GM12878 (cell line): ENCODE measurements at regions not wholly inside any gene's neighbourhood (a gene's known extent, or its start where the extent isn't known, plus 50 kb on each side); places are given as distances from the start of the nearest gene placed in this dataset.

Source experiments
- ATAC-seq: fragments of 200-7000 bp; cut with Tn5 transposase; 3 replicates; pipeline ENCODE4 v1.9.1; 2020; ENCODE audit warnings: mild to moderate bottlenecking, moderate library complexity
- BruUV-seq: library from RNA; stranded (reverse); fragments of 400-500 nt; replicated peaks from 2 replicates; lab custom pipeline; 2021; lab: Mats Ljungman, UMichigan
- CTCF ChIA-PET: fragments of 300-600 bp; sonication (Branson Sonifier 250); formaldehyde crosslinking; extraction: SDS; loops from one replicate; lab custom pipeline; 2021; ENCODE audit warnings: inconsistent platforms; lab: Yijun Ruan, JAX
- POLR2A ChIA-PET: fragments of 350-600 bp; formaldehyde crosslinking; extraction: SDS; loops from one replicate; lab custom pipeline; 2021; ENCODE audit warnings: inconsistent platforms; lab: Charles Lee
- RAD21 ChIA-PET: fragments of 300-600 bp; sonication (Branson Sonifier 250); formaldehyde crosslinking; loops from one replicate; lab custom pipeline; 2023; ENCODE audit warnings: antibody characterized with exemption; ENCODE audit not compliant: unreplicated experiment; lab: Charles Lee
- SMC1A ChIA-PET: fragments of 300-600 bp; sonication (Branson Sonifier 250); formaldehyde crosslinking; loops from one replicate; lab custom pipeline; 2023; ENCODE audit not compliant: unreplicated experiment, uncharacterized antibody; lab: Charles Lee
- DNase-seq: peaks from one replicate; pipeline ENCODE4 v3.0.0-alpha.2; 2011; ENCODE audit warnings: low read depth, low spot score
- FAIRE-seq: peaks from 3 replicates; lab custom pipeline; 2011; peaks lifted over from hg19 to GRCh38; lab: Jason Lieb, UNC
- H2AFZ ChIP-seq: 2 replicates; pipeline ENCODE4 v1.6.0; 2011; ENCODE audit warnings: low read depth, low read length, control low read depth; ENCODE audit not compliant: control insufficient read depth
- H3K27ac ChIP-seq: 2 replicates; pipeline ENCODE4 v1.5.1; 2011; ENCODE audit warnings: control low read depth; ENCODE audit not compliant: control insufficient read depth, insufficient read depth
- H3K27me3 ChIP-seq, 2 experiments: replicated peaks in 1 of 2; 2 replicates each; pipeline versions ENCODE4 v1.6.0 to v1.6.1; 2011; ENCODE audit warnings: low read length in 1 of 2; ENCODE audit not compliant: control insufficient read depth in 2 of 2, insufficient read depth in 2 of 2
- H3K36me3 ChIP-seq, 2 experiments: 2 replicates each; pipeline ENCODE4 v1.5.1; 2011; ENCODE audit warnings: low read length in 1 of 2; ENCODE audit not compliant: control insufficient read depth in 2 of 2, insufficient read depth in 2 of 2
- H3K4me1 ChIP-seq: 2 replicates; pipeline ENCODE4 v1.6.1; 2011; ENCODE audit warnings: mild to moderate bottlenecking, low read length, moderate library complexity, mixed read lengths; ENCODE audit not compliant: control insufficient read depth, insufficient read depth
- H3K4me2 ChIP-seq: 2 replicates; pipeline ENCODE4 v1.6.0; 2011; ENCODE audit warnings: control low read depth; ENCODE audit not compliant: control insufficient read depth, insufficient read depth
- H3K4me3 ChIP-seq: fragments of 200-600 bp; sonication (generic); 2 replicates; pipeline ENCODE4 v1.5.1; 2016
- H3K79me2 ChIP-seq: 2 replicates; pipeline ENCODE4 v1.6.0; 2011; ENCODE audit warnings: low read length; ENCODE audit not compliant: control insufficient read depth, insufficient read depth
- H3K9ac ChIP-seq: 2 replicates; pipeline ENCODE4 v1.8.0; 2011; ENCODE audit warnings: low read length, control low read depth, mixed read lengths; ENCODE audit not compliant: control insufficient read depth, insufficient read depth
- H3K9me3 ChIP-seq: replicated peaks from 3 replicates; pipeline ENCODE4 v1.5.1; 2011; ENCODE audit warnings: mild to moderate bottlenecking, low read length; ENCODE audit not compliant: control insufficient read depth, insufficient read depth
- H4K20me1 ChIP-seq: 2 replicates; pipeline ENCODE4 v1.6.0; 2011; ENCODE audit not compliant: control insufficient read depth, insufficient read depth
- CREM ChIP-seq: IDR thresholded peaks from 2 replicates; pipeline ENCODE4 v1.6.1; 2014; ENCODE audit warnings: antibody characterized with exemption, low read depth
- EZH2 ChIP-seq: IDR thresholded peaks from 2 replicates; pipeline ENCODE4 v1.6.1; 2012; ENCODE audit warnings: low read depth, mild to moderate bottlenecking, control low read depth, inconsistent platforms, low read length, borderline replicate concordance; ENCODE audit not compliant: control insufficient read depth
- HDGF ChIP-seq: fragments of 450-650 bp; IDR thresholded peaks from 2 replicates; pipeline ENCODE4 v1.6.1; 2016; ENCODE audit warnings: antibody characterized with exemption
- MTA3 ChIP-seq: IDR thresholded peaks from 2 replicates; pipeline ENCODE4 v1.6.1; 2012; ENCODE audit warnings: low read length, inconsistent platforms, borderline replicate concordance
- NFXL1 ChIP-seq: fragments of 450-650 bp; IDR thresholded peaks from 2 replicates; pipeline ENCODE4 v1.6.1; 2017; ENCODE audit warnings: antibody characterized with exemption, mild to moderate bottlenecking, borderline replicate concordance
- NKRF ChIP-seq: fragments of 450-650 bp; conservative IDR thresholded peaks from 2 replicates; pipeline ENCODE4 v1.6.1; 2017; ENCODE audit warnings: mild to moderate bottlenecking, moderate library complexity
- NR2C1 ChIP-seq: fragments of 450-650 bp; IDR thresholded peaks from 2 replicates; pipeline ENCODE4 v1.6.1; 2017; ENCODE audit warnings: antibody characterized with exemption, mild to moderate bottlenecking, moderate library complexity
- PRDM15 ChIP-seq: fragments of 450-650 bp; formaldehyde crosslinking; IDR thresholded peaks from 2 replicates; pipeline ENCODE4 v1.4.0; 2020; ENCODE audit warnings: mild to moderate bottlenecking, moderate library complexity
- TCF3 ChIP-seq: IDR thresholded peaks from 2 replicates; pipeline ENCODE4 v1.6.1; 2012; ENCODE audit warnings: low read depth, mild to moderate bottlenecking, low read length, borderline replicate concordance; ENCODE audit not compliant: insufficient read depth
- USF2 ChIP-seq: IDR thresholded peaks from 2 replicates; pipeline ENCODE4 v1.6.1; 2011; ENCODE audit warnings: low read depth, low read length, improper control_type of control experiment, borderline replicate concordance
- WGBS: methylation state at CpG from one replicate; pipeline ENCODE4 v1.1.6; 2016; ENCODE audit warnings: low lambda C conversion rate; ENCODE audit not compliant: insufficient replicate concordance, insufficient coverage; ENCODE audit errors: missing lambda C conversion rate; 5-methylcytosine and 5-hydroxymethylcytosine counted together
- in situ Hi-C: fragments of 300-500 bp; cut with MboI; formaldehyde crosslinking; loops from 9 replicates; pipeline ENCODE4 v1.14.3; 2018; ENCODE audit warnings: mixed read lengths
- intact Hi-C: fragments of 100-400 bp; cut with micrococcal nuclease; formaldehyde crosslinking; loops from one replicate; pipeline ENCODE4 v1.14.2; 2022; ENCODE audit not compliant: unreplicated experiment
- TF ChIP-seq, protein P1 (sequence below): fragments of 450-650 bp; IDR thresholded peaks from 2 replicates; pipeline ENCODE4 v1.6.1; 2017; ENCODE audit warnings: borderline replicate concordance

GRCh38 chr22:26842103-26842502 lies 184.7 kb downstream of the MIAT start:
- FAIRE-seq (no peak), DNase-seq (no peak), ATAC-seq (no peak)
- CTCF ChIA-PET, result interaction anchor here (0.5 kb wide), 1 partner anchor 24 kb away, joined by 3 read pairs; no protein-coding TSS in a partner anchor
- TF ChIP-seq NFXL1, result no peak
- TF ChIP-seq TCF3, result no peak
- TF ChIP-seq PRDM15 (CRISPR knock-in tag), result no peak
- TF ChIP-seq MTA3, result no peak
- no peak for TF ChIP-seq HDGF
- TF ChIP-seq, protein P1, sequence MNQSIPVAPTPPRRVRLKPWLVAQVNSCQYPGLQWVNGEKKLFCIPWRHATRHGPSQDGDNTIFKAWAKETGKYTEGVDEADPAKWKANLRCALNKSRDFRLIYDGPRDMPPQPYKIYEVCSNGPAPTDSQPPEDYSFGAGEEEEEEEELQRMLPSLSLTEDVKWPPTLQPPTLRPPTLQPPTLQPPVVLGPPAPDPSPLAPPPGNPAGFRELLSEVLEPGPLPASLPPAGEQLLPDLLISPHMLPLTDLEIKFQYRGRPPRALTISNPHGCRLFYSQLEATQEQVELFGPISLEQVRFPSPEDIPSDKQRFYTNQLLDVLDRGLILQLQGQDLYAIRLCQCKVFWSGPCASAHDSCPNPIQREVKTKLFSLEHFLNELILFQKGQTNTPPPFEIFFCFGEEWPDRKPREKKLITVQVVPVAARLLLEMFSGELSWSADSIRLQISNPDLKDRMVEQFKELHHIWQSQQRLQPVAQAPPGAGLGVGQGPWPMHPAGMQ, result no peak
- no peak for TF ChIP-seq NR2C1
- TF ChIP-seq USF2, result no peak
- TF ChIP-seq EZH2, result no peak
- TF ChIP-seq CREM, result no peak
- TF ChIP-seq NKRF, result no peak
- POLR2A ChIA-PET, result no interaction called here
- Histone ChIP-seq H2AFZ (no peak overlapping the region), H3K36me3 (no peaks in the 10 kb centered on the region), H3K79me2 (no peaks in the 10 kb centered on the region), H4K20me1 (no peaks in the 10 kb centered on the region), H3K9ac (no peak overlapping the region), H3K27ac (no peak overlapping the region), H3K4me1 (peaks cover 9% of the 10 kb centered on the region), H3K9me3 (no peaks in the 10 kb centered on the region), H3K4me2 (no peak overlapping the region), H3K27me3 (no peaks in the 10 kb centered on the region), H3K4me3 (no peak overlapping the region)
- RAD21 ChIA-PET, result no interaction called here
- BruUV-seq, result no TSS peak
- in situ Hi-C loops (no loop called here), intact Hi-C loops (no loop called here)
- SMC1A ChIA-PET, result no interaction called here
- WGBS, result 30% methylated on average over 5 of the region's 5 CpGs
